Ishikawa (cell line): ENCODE measurements at regions not wholly inside any gene's neighbourhood (a gene's known extent, or its start where the extent isn't known, plus 50 kb on each side); places are given as distances from the start of the nearest gene placed in this dataset.

ENCODE experiments used
- EGR1 ChIP-seq: IDR thresholded peaks from 2 replicates; pipeline ENCODE4 v1.6.1; 2012
- EP300 ChIP-seq: IDR thresholded peaks from 2 replicates; pipeline ENCODE4 v1.6.1; 2012; ENCODE audit warnings: borderline replicate concordance
- TAF1 ChIP-seq: IDR thresholded peaks from 2 replicates; pipeline ENCODE4 v1.6.1; 2012; ENCODE audit warnings: low read depth, mild to moderate bottlenecking
- TEAD4 ChIP-seq: IDR thresholded peaks from 2 replicates; pipeline ENCODE4 v1.6.1; 2012
- TF ChIP-seq, protein P1 (sequence below): IDR thresholded peaks from 2 replicates; pipeline ENCODE4 v1.6.1; 2012
- TF ChIP-seq, protein P2 (sequence below): IDR thresholded peaks from 2 replicates; pipeline ENCODE4 v1.6.1; 2012; ENCODE audit warnings: low read depth, mild to moderate bottlenecking

GRCh38 chr3:124444896-124445295 lies 285.4 kb upstream of the UMPS start:
- TF ChIP-seq TEAD4 = no peak
- TF ChIP-seq, protein P1, sequence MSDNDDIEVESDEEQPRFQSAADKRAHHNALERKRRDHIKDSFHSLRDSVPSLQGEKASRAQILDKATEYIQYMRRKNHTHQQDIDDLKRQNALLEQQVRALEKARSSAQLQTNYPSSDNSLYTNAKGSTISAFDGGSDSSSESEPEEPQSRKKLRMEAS = no peak
- TF ChIP-seq, protein P2, sequence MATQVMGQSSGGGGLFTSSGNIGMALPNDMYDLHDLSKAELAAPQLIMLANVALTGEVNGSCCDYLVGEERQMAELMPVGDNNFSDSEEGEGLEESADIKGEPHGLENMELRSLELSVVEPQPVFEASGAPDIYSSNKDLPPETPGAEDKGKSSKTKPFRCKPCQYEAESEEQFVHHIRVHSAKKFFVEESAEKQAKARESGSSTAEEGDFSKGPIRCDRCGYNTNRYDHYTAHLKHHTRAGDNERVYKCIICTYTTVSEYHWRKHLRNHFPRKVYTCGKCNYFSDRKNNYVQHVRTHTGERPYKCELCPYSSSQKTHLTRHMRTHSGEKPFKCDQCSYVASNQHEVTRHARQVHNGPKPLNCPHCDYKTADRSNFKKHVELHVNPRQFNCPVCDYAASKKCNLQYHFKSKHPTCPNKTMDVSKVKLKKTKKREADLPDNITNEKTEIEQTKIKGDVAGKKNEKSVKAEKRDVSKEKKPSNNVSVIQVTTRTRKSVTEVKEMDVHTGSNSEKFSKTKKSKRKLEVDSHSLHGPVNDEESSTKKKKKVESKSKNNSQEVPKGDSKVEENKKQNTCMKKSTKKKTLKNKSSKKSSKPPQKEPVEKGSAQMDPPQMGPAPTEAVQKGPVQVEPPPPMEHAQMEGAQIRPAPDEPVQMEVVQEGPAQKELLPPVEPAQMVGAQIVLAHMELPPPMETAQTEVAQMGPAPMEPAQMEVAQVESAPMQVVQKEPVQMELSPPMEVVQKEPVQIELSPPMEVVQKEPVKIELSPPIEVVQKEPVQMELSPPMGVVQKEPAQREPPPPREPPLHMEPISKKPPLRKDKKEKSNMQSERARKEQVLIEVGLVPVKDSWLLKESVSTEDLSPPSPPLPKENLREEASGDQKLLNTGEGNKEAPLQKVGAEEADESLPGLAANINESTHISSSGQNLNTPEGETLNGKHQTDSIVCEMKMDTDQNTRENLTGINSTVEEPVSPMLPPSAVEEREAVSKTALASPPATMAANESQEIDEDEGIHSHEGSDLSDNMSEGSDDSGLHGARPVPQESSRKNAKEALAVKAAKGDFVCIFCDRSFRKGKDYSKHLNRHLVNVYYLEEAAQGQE = no peak
- TF ChIP-seq EGR1 = no peak
- TF ChIP-seq EP300 = no peak
- TF ChIP-seq TAF1 = no peak
